PC-9 (cell line): ENCODE measurements at regions not wholly inside any gene's neighbourhood (a gene's known extent, or its start where the extent isn't known, plus 50 kb on each side); places are given as distances from the start of the nearest gene placed in this dataset.

Experiments used
- CTCF ChIP-seq: fragments of 200-600 bp; sonication (generic); conservative IDR thresholded peaks from 2 replicates; pipeline ENCODE4 v1.6.1; 2017; ENCODE audit warnings: mixed run types, antibody characterized with exemption, mild to moderate bottlenecking, moderate library complexity
- EZH2 ChIP-seq: fragments of 200-600 bp; sonication (generic); IDR thresholded peaks from 2 replicates; pipeline ENCODE4 v1.8.0; 2017; ENCODE audit warnings: antibody characterized with exemption, low read depth

GRCh38 chr2:12967804-12968203 lies 251.1 kb downstream of the TRIB2 start:
- TF ChIP-seq CTCF (no peak), EZH2 (no peak)
